SK-N-SH treated with all-trans-retinoic acid at 6 μM for 48 hours (cell line): ENCODE measurements at regions not wholly inside any gene's neighbourhood (a gene's known extent, or its start where the extent isn't known, plus 50 kb on each side); places are given as distances from the start of the nearest gene placed in this dataset.

Experiments
- ATAC-seq: fragments of 200-7000 bp; cut with Tn5 transposase; 3 replicates; pipeline ENCODE4 v1.9.1; 2020; ENCODE audit warnings: mild to moderate bottlenecking, moderate library complexity
- ARNTL ChIP-seq: fragments of 450-650 bp; formaldehyde crosslinking; IDR thresholded peaks from 2 replicates; pipeline ENCODE4 v1.5.0; 2020; ENCODE audit warnings: low read depth, mild to moderate bottlenecking, moderate library complexity, borderline replicate concordance
- BACH2 ChIP-seq: fragments of 250-450 bp; sonication (Bioruptor Pico); IDR thresholded peaks from 2 replicates; pipeline ENCODE4 v1.9.0; 2021; ENCODE audit warnings: mild to moderate bottlenecking, borderline replicate concordance
- CSDC2 ChIP-seq: fragments of 250-450 bp; sonication (Bioruptor Pico); IDR thresholded peaks from 2 replicates; pipeline ENCODE4 v1.5.0; 2020; ENCODE audit warnings: mild to moderate bottlenecking, moderate library complexity
- CSRNP3 ChIP-seq: fragments of 250-450 bp; sonication (Bioruptor Pico); IDR thresholded peaks from 2 replicates; pipeline ENCODE4 v1.5.1; 2021; ENCODE audit warnings: mild to moderate bottlenecking, moderate library complexity
- GLIS3 ChIP-seq: fragments of 250-450 bp; sonication (Bioruptor Pico); IDR thresholded peaks from 2 replicates; pipeline ENCODE4 v1.5.0; 2020; ENCODE audit warnings: mild to moderate bottlenecking, moderate library complexity
- OSR1 ChIP-seq: fragments of 250-450 bp; sonication (Bioruptor Pico); IDR thresholded peaks from 2 replicates; pipeline ENCODE4 v1.8.0; 2022; ENCODE audit warnings: moderate library complexity, mild to moderate bottlenecking, inconsistent platforms
- PPARA ChIP-seq: fragments of 250-450 bp; sonication (Bioruptor Pico); IDR thresholded peaks from 2 replicates; pipeline ENCODE4 v1.5.0; 2020; ENCODE audit warnings: mild to moderate bottlenecking, borderline replicate concordance
- SNAI2 ChIP-seq: fragments of 250-450 bp; sonication (Bioruptor Pico); IDR thresholded peaks from 2 replicates; pipeline ENCODE4 v1.5.0; 2020; ENCODE audit warnings: mild to moderate bottlenecking, moderate library complexity
- TCF4 ChIP-seq: fragments of 250-450 bp; sonication (Bioruptor Pico); IDR thresholded peaks from 2 replicates; pipeline ENCODE4 v1.8.0; 2021; ENCODE audit warnings: mild to moderate bottlenecking, moderate library complexity, borderline replicate concordance
- TOX ChIP-seq: fragments of 250-450 bp; sonication (Bioruptor Pico); IDR thresholded peaks from 2 replicates; pipeline ENCODE4 v1.8.0; 2021; ENCODE audit warnings: mild to moderate bottlenecking, moderate library complexity, borderline replicate concordance
- ZC3H10 ChIP-seq: fragments of 250-450 bp; sonication (Bioruptor Pico); IDR thresholded peaks from 2 replicates; pipeline ENCODE4 v1.5.1; 2021; ENCODE audit warnings: mild to moderate bottlenecking, moderate library complexity
- ZFP30 ChIP-seq: fragments of 450-650 bp; formaldehyde crosslinking; IDR thresholded peaks from 2 replicates; pipeline ENCODE4 v1.5.0; 2022; ENCODE audit warnings: mild to moderate bottlenecking, moderate library complexity
- ZNF8 ChIP-seq: fragments of 450-650 bp; formaldehyde crosslinking; IDR thresholded peaks from 2 replicates; pipeline ENCODE4 v1.5.0; 2020; ENCODE audit warnings: mild to moderate bottlenecking, moderate library complexity
- TF ChIP-seq, protein P1 (sequence below): fragments of 250-450 bp; sonication (Bioruptor Pico); IDR thresholded peaks from 2 replicates; pipeline ENCODE4 v1.8.0; 2020; ENCODE audit warnings: mild to moderate bottlenecking, moderate library complexity, borderline replicate concordance
- TF ChIP-seq, protein P2 (sequence below): fragments of 250-450 bp; sonication (Bioruptor Pico); IDR thresholded peaks from 2 replicates; pipeline ENCODE4 v1.5.1; 2020; ENCODE audit warnings: low read depth, mild to moderate bottlenecking, moderate library complexity
- TF ChIP-seq, protein P3 (sequence below): fragments of 250-450 bp; sonication (Bioruptor Pico); IDR thresholded peaks from 2 replicates; pipeline ENCODE4 v1.8.0; 2021; ENCODE audit warnings: low read depth, mild to moderate bottlenecking, moderate library complexity, borderline replicate concordance
- TF ChIP-seq, protein P4 (sequence below): fragments of 250-450 bp; sonication (Bioruptor Pico); IDR thresholded peaks from 2 replicates; pipeline ENCODE4 v1.5.0; 2020; ENCODE audit warnings: mild to moderate bottlenecking, moderate library complexity

DNA sequence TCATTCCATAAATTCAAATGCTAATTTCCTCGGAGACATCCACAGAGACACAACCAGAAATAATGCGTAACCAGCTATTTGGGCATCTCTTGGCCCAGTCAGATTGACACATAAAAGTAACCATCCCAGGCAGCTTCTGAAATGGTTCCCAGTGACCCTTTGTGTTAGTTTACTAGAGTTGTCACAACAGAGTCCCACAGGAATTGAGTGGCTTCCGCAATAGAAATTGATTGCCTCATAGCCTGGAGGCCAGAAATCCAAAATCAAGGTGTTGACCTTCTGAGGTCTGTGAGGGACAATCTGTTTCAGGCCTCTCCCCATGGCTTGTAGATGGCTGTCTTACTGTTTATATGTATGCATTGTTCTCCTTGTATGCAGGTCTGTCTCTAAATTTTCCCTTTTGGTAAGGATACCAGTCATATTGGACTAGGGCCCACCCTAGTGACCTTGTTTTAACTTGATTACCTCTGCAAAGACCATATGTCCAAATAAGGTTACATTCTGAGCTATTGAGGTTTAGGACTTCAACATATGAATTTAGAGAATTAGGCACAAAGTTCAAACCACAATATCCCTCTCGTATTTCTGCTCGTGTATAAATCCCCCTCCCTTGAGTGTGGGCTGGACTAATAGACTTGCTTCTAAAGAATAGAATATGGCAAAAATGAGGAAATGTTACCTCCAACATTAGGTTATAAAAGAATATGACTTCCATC, 78.2 kb upstream of the FGGY start:
- TF ChIP-seq ARNTL (CRISPR knock-in tag), result no peak
- no peak for TF ChIP-seq BACH2 (CRISPR knock-in tag)
- TF ChIP-seq, protein P1, sequence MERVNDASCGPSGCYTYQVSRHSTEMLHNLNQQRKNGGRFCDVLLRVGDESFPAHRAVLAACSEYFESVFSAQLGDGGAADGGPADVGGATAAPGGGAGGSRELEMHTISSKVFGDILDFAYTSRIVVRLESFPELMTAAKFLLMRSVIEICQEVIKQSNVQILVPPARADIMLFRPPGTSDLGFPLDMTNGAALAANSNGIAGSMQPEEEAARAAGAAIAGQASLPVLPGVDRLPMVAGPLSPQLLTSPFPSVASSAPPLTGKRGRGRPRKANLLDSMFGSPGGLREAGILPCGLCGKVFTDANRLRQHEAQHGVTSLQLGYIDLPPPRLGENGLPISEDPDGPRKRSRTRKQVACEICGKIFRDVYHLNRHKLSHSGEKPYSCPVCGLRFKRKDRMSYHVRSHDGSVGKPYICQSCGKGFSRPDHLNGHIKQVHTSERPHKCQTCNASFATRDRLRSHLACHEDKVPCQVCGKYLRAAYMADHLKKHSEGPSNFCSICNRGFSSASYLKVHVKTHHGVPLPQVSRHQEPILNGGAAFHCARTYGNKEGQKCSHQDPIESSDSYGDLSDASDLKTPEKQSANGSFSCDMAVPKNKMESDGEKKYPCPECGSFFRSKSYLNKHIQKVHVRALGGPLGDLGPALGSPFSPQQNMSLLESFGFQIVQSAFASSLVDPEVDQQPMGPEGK (CRISPR knock-in tag), result no peak
- no peak for TF ChIP-seq PPARA (CRISPR knock-in tag)
- TF ChIP-seq, protein P2, sequence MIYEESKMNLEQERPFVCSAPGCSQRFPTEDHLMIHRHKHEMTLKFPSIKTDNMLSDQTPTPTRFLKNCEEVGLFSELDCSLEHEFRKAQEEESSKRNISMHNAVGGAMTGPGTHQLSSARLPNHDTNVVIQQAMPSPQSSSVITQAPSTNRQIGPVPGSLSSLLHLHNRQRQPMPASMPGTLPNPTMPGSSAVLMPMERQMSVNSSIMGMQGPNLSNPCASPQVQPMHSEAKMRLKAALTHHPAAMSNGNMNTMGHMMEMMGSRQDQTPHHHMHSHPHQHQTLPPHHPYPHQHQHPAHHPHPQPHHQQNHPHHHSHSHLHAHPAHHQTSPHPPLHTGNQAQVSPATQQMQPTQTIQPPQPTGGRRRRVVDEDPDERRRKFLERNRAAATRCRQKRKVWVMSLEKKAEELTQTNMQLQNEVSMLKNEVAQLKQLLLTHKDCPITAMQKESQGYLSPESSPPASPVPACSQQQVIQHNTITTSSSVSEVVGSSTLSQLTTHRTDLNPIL (CRISPR knock-in tag), result no peak
- no peak for TF ChIP-seq OSR1
- no peak for TF ChIP-seq SNAI2
- TF ChIP-seq, protein P3, sequence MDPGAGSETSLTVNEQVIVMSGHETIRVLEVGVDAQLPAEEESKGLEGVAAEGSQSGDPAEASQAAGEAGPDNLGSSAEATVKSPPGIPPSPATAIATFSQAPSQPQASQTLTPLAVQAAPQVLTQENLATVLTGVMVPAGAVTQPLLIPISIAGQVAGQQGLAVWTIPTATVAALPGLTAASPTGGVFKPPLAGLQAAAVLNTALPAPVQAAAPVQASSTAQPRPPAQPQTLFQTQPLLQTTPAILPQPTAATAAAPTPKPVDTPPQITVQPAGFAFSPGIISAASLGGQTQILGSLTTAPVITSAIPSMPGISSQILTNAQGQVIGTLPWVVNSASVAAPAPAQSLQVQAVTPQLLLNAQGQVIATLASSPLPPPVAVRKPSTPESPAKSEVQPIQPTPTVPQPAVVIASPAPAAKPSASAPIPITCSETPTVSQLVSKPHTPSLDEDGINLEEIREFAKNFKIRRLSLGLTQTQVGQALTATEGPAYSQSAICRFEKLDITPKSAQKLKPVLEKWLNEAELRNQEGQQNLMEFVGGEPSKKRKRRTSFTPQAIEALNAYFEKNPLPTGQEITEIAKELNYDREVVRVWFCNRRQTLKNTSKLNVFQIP (CRISPR knock-in tag), result no peak
- no peak for TF ChIP-seq TOX (CRISPR knock-in tag)
- ATAC-seq, result no peak

GRCh38 chr1:59219916-59220315, 77.0 kb upstream of the FGGY start:
- no peak for TF ChIP-seq ZNF8 (CRISPR knock-in tag)
- TF ChIP-seq, protein P4, sequence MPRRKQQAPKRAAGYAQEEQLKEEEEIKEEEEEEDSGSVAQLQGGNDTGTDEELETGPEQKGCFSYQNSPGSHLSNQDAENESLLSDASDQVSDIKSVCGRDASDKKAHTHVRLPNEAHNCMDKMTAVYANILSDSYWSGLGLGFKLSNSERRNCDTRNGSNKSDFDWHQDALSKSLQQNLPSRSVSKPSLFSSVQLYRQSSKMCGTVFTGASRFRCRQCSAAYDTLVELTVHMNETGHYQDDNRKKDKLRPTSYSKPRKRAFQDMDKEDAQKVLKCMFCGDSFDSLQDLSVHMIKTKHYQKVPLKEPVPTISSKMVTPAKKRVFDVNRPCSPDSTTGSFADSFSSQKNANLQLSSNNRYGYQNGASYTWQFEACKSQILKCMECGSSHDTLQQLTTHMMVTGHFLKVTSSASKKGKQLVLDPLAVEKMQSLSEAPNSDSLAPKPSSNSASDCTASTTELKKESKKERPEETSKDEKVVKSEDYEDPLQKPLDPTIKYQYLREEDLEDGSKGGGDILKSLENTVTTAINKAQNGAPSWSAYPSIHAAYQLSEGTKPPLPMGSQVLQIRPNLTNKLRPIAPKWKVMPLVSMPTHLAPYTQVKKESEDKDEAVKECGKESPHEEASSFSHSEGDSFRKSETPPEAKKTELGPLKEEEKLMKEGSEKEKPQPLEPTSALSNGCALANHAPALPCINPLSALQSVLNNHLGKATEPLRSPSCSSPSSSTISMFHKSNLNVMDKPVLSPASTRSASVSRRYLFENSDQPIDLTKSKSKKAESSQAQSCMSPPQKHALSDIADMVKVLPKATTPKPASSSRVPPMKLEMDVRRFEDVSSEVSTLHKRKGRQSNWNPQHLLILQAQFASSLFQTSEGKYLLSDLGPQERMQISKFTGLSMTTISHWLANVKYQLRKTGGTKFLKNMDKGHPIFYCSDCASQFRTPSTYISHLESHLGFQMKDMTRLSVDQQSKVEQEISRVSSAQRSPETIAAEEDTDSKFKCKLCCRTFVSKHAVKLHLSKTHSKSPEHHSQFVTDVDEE (CRISPR knock-in tag), result no peak
- ATAC-seq, result no peak

GRCh38 chr1:59220356-59220755, 76.5 kb upstream of the FGGY start:
- TF ChIP-seq TCF4 (CRISPR knock-in tag), result no peak
- no peak for TF ChIP-seq OSR1
- TF ChIP-seq, protein P1 (CRISPR knock-in tag), result no peak
- TF ChIP-seq, protein P2 (CRISPR knock-in tag), result no peak
- TF ChIP-seq, protein P3 (CRISPR knock-in tag), result no peak
- no peak for TF ChIP-seq BACH2 (CRISPR knock-in tag)
- TF ChIP-seq CSDC2 (CRISPR knock-in tag), result no peak
- TF ChIP-seq ZC3H10, result no peak
- no peak for TF ChIP-seq ZFP30 (CRISPR knock-in tag)
- no peak for TF ChIP-seq CSRNP3 (CRISPR knock-in tag)
- no peak for TF ChIP-seq GLIS3
- TF ChIP-seq, protein P4 (CRISPR knock-in tag), result no peak
- no peak for TF ChIP-seq ARNTL (CRISPR knock-in tag)
- TF ChIP-seq, all 23 proteins: peak for 0
- ATAC-seq, result no peak
